ENCODE measurements at regions not wholly inside any gene's neighbourhood (a gene's known extent, or its start where the extent isn't known, plus 50 kb on each side); places are given as distances from the start of the nearest gene placed in this dataset.

DNA sequence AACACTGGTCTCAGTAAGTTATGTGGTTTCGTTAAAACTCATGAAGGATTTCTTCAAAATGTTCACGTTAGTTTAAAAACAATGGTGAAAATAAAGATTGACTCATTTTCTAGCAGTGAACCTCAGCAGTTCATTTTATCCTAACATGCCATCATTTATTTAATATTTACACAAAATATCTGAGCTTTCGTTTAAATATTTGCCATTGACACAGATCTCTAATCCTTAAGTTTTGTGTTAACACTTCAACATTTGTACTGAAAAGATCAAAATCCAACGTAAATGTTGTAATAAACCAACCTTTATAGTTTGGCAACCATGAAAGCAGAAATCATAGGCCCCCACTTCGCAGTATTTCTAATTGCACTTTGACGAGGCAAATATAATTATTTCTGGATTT, 1129.5 kb downstream of the PLA2G4A start:
- TF ChIP-seq CTCF (IDR thresholded peaks at IDR 0.05) (no peak), POLR2A (IDR thresholded peaks at IDR 0.05) (no peak)
